Brain microvascular endothelial cell (primary cell): ENCODE measurements at regions not wholly inside any gene's neighbourhood (a gene's known extent, or its start where the extent isn't known, plus 50 kb on each side); places are given as distances from the start of the nearest gene placed in this dataset.

Experiments
- DNase-seq: peaks from one replicate; pipeline ENCODE4 v3.0.0-alpha.2; 2020
- H3K27ac ChIP-seq: fragments of 250-450 bp; sonication (Bioruptor Pico); 2 replicates; pipeline ENCODE4 v1.5.1; 2020; ENCODE audit warnings: mild to moderate bottlenecking, moderate library complexity
- H3K27me3 ChIP-seq: fragments of 250-450 bp; sonication (Bioruptor Pico); replicated peaks from 2 replicates; pipeline ENCODE4 v1.5.1; 2020; ENCODE audit warnings: mild to moderate bottlenecking
- H3K36me3 ChIP-seq: fragments of 250-450 bp; sonication (Bioruptor Pico); replicated peaks from 2 replicates; pipeline ENCODE4 v1.5.1; 2020; ENCODE audit warnings: mild to moderate bottlenecking
- H3K4me3 ChIP-seq: 2 replicates; pipeline ENCODE4 v1.5.1; 2011; ENCODE audit warnings: low read depth, mild to moderate bottlenecking, control low read depth, low read length, moderate library complexity
- CTCF ChIP-seq: IDR thresholded peaks from 2 replicates; pipeline ENCODE4 v1.5.1; 2011; ENCODE audit warnings: low read depth, mild to moderate bottlenecking, moderate library complexity, low read length, control low read depth, inconsistent platforms; ENCODE audit errors: missing control alignments
- in situ Hi-C: cut with HindIII; loops from 2 replicates; pipeline ENCODE4 v1.10.0; 2017; ENCODE audit warnings: low sequenced_read_pairs, low pct_ligation_motif_present

- no peaks in the 10 kb centered on the region for H3K36me3 ChIP-seq
- no peak overlapping the region for H3K27ac ChIP-seq
- no peak for DNase-seq
- H3K27me3 ChIP-seq: no peaks in the 10 kb centered on the region
- no peak overlapping the region for H3K4me3 ChIP-seq
- TF ChIP-seq CTCF: no peak
- in situ Hi-C loops: no loop called here
Observed at GRCh38 chr21:32103361-32103760, 175.5 kb downstream of the MIS18A start.

- DNase-seq: no peak
- no peak for TF ChIP-seq CTCF
- H3K27me3 ChIP-seq: no peaks in the 10 kb centered on the region
- H3K27ac ChIP-seq: no peak overlapping the region
- H3K36me3 ChIP-seq: no peaks in the 10 kb centered on the region
- in situ Hi-C loops: no loop called here
- no peak overlapping the region for H3K4me3 ChIP-seq
Observed at GRCh38 chr21:32102426-32102825, 176.4 kb downstream of the MIS18A start.

- Histone ChIP-seq H3K27ac (no peak overlapping the region), H3K4me3 (no peak overlapping the region), H3K36me3 (no peaks in the 10 kb centered on the region), H3K27me3 (no peaks in the 10 kb centered on the region)
- in situ Hi-C loops: no loop called here
- DNase-seq: no peak
- no peak for TF ChIP-seq CTCF
Observed at GRCh38 chr21:32101277-32101676, 177.6 kb downstream of the MIS18A start.

DNA sequence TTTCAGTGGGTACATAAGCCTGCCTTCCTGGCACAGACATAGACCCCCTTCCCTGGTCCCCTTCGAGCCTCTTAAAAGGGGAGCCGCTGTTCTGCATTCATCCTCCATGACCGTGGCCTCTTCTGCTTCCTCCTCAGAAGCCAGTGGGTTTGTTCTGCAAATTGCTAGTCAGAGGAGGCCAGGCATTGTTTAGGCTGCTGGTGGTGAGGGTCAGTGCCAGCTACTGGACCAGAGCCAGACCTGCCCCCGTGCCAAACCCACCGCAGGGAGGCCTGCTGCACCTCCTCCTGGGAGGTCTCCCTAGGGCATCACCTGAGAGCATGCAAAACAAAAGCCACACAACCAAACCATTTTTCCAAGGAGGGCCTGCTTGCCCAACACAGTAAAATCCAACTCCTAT lies 178.4 kb downstream of the MIS18A start:
- in situ Hi-C loops: no loop called here
- DNase-seq: no peak
- TF ChIP-seq CTCF: no peak
- H3K36me3 ChIP-seq: no peaks in the 10 kb centered on the region
- no peaks in the 10 kb centered on the region for H3K27me3 ChIP-seq
- H3K27ac ChIP-seq: no peak overlapping the region
- no peak overlapping the region for H3K4me3 ChIP-seq

GRCh38 chr21:32099812-32100416 lies 178.9 kb downstream of the MIS18A start:
- H3K27ac ChIP-seq: no peak overlapping the region
- no peak for DNase-seq
- in situ Hi-C loops: no loop called here
- H3K36me3 ChIP-seq: no peaks in the 10 kb centered on the region
- H3K27me3 ChIP-seq: no peaks in the 10 kb centered on the region
- no peak overlapping the region for H3K4me3 ChIP-seq
- TF ChIP-seq CTCF: no peak

GRCh38 chr21:32096411-32096810 lies 182.4 kb downstream of the MIS18A start:
- Histone ChIP-seq H3K36me3 (no peaks in the 10 kb centered on the region), H3K27ac (no peak overlapping the region), H3K4me3 (no peak overlapping the region), H3K27me3 (no peaks in the 10 kb centered on the region)
- TF ChIP-seq CTCF: peak; percentile 51
- in situ Hi-C loops: no loop called here
- DNase-seq: no peak
